ENCODE measurements at regions not wholly inside any gene's neighbourhood (a gene's known extent, or its start where the extent isn't known, plus 50 kb on each side); places are given as distances from the start of the nearest gene placed in this dataset.
"Not testable (repeated sequence)": the region's sequence is repeated elsewhere in the genome, so short reads cannot be mapped to it uniquely, and the experiment has no call there.

- not testable (repeated sequence) for DNase-seq
These were observed 503.1 kb upstream of the SOX9 start for GRCh38 chr17:71617767-71618166.

- no peak for DNase-seq
These were observed 495.5 kb upstream of the SOX9 start for GRCh38 chr17:71625330-71625729.

- no peak for DNase-seq
These were observed 492.5 kb upstream of the SOX9 start for GRCh38 chr17:71628306-71628705.

GRCh38 chr17:71631483-71631882, 489.3 kb upstream of the SOX9 start:
- DNase-seq: no peak

DNA sequence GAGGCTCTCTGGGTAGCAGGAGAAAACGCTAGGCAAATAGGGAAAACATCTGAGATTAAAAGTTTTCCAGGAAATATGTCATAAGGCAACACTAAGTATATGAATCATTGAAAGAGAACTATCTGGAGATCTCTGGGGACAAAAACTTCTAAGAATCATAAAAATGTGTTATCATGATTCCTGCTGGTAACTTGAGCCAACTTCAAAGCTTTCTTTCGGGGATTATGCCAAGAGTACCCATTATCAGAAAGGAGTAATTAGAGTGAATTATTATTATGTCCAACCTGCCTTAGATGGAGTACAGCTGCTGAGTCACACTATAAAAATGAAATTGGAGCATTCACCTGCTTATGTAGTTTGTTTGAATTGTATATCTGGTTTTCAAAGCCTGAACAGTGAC, 488.5 kb upstream of the SOX9 start:
- no peak for DNase-seq

- no peak for DNase-seq
These were observed 487.4 kb upstream of the SOX9 start for GRCh38 chr17:71633391-71633849.

GRCh38 chr17:71634376-71634775, 486.4 kb upstream of the SOX9 start:
- no peak for DNase-seq

GRCh38 chr17:71635187-71635586, 485.6 kb upstream of the SOX9 start:
- no peak for DNase-seq

DNA sequence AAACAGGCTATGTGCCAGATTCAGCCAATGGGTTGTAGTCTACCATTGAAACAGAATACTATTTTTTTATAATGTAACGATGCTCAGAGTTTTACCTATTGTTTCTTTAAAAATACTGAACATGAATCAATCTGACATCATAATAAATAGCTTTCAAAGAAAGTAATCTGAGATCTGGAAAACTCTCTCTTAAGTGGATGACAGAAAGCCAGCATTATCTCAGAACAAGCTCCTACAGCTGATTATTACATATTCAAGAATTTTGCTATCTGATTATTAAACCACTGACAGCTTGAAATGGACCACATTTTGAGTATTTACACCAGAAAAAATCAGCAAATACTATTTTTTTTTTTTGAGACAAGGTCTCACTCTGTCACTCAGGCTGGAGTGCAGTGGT, 484.2 kb upstream of the SOX9 start:
- DNase-seq: no peak

GRCh38 chr17:71638668-71639067, 482.2 kb upstream of the SOX9 start:
- no peak for DNase-seq

DNA sequence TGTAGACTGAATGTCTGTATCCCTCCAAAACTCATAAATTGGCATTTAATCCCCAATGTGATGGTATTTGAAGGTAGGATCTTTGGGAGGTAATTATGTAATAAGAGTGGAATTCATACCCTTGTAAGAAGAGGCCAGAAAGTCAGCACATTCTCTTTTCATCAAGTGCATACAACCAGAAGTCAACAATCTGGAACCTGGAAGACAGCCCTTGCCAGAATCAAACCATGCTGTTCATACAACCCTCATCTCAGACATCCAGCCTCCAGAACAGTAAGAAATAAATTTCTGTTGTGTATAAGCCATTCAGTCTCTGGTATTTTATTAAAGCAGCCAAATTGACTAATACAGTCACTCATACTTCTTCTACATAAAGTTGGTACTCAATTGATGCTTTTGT, 481.0 kb upstream of the SOX9 start:
- DNase-seq: no peak

- DNase-seq: not testable (repeated sequence)
These were observed 473.9 kb upstream of the SOX9 start for GRCh38 chr17:71646890-71647289.

GRCh38 chr17:71648342-71648741, 472.5 kb upstream of the SOX9 start:
- DNase-seq: not testable (repeated sequence)

GRCh38 chr17:71649941-71650350, 470.9 kb upstream of the SOX9 start:
- no peak for DNase-seq

- no peak for DNase-seq
These were observed 465.3 kb upstream of the SOX9 start for GRCh38 chr17:71655542-71655941.

DNA sequence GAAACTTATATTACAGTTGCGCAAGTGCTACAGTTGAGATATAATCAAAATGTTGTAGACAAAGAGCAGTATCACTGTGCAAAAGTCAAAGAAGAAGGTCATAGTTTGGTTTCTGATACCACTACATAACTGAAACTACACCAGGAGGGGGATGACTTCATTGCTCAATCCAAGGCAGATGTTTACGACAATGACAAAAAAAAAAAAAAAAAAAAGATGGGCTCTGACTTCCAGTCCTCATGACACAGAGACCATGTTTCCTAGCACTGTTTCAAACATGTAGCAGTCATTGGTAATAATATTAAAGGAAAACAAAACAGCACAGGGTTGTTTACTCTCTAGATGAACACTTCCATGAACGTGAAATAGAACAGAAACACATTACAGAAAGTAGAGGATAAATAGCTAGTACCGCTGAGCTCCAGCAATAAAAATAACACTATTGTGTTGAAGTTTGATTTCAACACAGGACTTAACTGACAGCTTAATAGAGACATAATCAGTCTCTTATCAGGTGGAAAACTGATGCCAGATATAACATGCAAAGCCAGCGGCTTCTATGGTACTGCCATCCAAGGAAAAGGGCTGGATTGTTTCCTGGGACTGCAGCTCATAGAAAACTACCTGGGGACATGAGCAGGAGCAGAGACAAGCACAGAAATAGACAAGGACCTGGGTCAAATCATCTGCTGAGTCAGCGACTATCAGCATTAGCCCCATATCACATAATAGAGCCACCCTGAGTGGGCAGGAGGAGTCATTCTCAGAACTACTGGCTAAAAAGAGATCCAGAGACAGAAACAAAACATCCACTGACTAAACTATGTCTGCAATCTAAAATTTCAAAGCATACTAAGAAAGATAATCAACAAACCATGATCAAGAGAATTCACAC, 463.6 kb upstream of the SOX9 start:
- DNase-seq: no peak

- no peak for DNase-seq
These were observed 461.8 kb upstream of the SOX9 start for GRCh38 chr17:71658996-71659395.

DNA sequence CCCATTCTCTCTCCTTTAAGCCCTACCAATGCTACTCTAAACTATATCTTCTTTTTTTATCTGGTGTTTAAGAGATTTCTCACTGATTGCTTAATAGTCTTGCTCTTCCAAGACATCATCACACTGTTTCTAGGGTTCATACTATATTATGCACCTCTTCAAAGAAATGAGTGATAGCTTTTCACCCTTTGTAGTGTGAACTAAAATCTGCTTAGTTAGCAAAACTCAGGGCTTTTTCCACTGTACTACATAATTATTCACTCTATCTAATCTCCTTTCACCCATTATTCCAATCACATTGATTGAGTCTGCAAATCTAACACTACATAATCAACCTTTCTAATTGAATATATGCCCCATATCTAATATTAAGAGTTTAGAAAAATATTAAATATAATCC, 456.0 kb upstream of the SOX9 start:
- DNase-seq: no peak

GRCh38 chr17:71666047-71666446, 454.8 kb upstream of the SOX9 start:
- no peak for DNase-seq

GRCh38 chr17:71667661-71668060, 453.2 kb upstream of the SOX9 start:
- DNase-seq: no peak

- no peak for DNase-seq
These were observed 452.0 kb upstream of the SOX9 start for GRCh38 chr17:71668807-71669206.

- no peak for DNase-seq
These were observed 443.4 kb upstream of the SOX9 start for GRCh38 chr17:71677439-71677838.

DNA sequence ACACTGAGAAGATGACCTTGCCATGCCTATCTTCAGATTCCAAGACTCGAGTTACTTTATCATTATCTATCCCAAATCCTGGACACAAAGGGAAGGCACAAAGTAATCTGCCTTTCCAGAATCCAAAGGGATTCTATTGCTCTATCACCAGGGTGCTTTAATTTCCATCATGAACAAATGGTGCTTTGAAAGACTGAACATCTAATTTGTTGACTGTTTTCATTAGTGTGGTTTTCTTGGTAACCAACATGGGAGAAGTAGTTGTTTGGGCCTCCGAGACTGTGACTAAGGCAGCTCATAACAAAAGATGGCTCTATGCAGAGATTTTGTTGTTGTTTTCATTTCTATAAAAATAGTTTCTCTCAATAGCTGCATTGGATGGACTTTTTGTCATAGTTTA, 441.0 kb upstream of the SOX9 start:
- no peak for DNase-seq

DNA sequence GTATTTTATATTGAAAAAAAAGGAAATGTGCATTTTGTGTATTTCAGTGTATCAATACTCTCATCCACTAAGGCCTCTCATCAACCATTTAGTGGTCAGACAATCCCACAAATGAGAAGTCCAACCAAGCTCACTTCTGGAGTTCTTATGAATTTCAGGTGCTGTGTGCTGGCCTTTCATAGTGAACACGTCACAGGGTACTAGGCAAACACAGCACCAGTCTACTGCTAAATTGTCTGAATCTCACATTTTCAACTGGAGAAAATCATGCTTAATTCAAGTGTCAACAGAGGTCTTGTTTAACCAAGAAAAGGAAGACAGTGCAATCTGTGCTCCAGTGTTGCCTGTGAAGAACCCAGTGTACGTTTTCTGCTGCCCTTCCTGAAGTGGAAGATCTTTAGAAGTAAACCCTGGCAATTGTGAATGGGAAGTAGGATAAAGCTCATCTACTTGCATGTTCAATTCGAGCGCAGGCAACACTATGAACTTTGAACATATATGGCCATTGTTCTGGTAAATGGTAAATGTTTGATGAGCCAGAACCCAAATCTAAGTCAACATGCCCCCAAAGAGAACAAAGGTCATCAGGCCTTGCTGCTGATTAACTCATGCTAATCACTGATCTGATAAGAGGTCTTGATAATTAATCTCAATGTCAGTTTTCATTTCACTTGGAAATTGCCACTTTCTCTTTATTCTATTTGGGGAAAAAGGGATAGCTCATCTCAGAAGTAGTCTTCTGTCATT, 439.2 kb upstream of the SOX9 start:
- DNase-seq: no peak
